ENCODE measurements at regions not wholly inside any gene's neighbourhood (a gene's known extent, or its start where the extent isn't known, plus 50 kb on each side); places are given as distances from the start of the nearest gene placed in this dataset.
"Not testable (repeated sequence)": the region's sequence is repeated elsewhere in the genome, so short reads cannot be mapped to it uniquely, and the experiment has no call there.

- CTCF ChIA-PET = no interaction called here
- DNase-seq (ENCODE audit: extremely low spot score) = no peak
- POLR2A ChIA-PET = no interaction called here
- no peak for TF ChIP-seq CTCF (IDR thresholded peaks at IDR 0.05; ENCODE audit: control extremely low read depth, extremely low read depth, low read depth, missing control alignments)
Measured at GRCh38 chr2:131754929-131755720, 227.4 kb downstream of the CCDC74A start.

- CTCF ChIA-PET = no interaction called here
- no peak for DNase-seq (ENCODE audit: extremely low spot score)
- no peak for TF ChIP-seq CTCF (IDR thresholded peaks at IDR 0.05; ENCODE audit: control extremely low read depth, extremely low read depth, low read depth, missing control alignments)
- POLR2A ChIA-PET = no interaction called here
Measured at GRCh38 chr2:131756141-131756907, 228.6 kb downstream of the CCDC74A start.

- POLR2A ChIA-PET; CTCF ChIA-PET; DNase-seq (ENCODE audit: extremely low spot score): not testable (repeated sequence)
Measured at GRCh38 chr2:131758941-131759340, 231.3 kb downstream of the CCDC74A start.

GRCh38 chr2:131774955-131775555 lies 247.4 kb downstream of the CCDC74A start:
- POLR2A ChIA-PET = interaction anchor here (0.8 kb wide), 1 partner anchor 93 kb away, joined by 3 read pairs; no protein-coding TSS in a partner anchor
- DNase-seq (ENCODE audit: extremely low spot score); CTCF ChIA-PET: not testable (repeated sequence)

GRCh38 chr2:131775903-131776506 lies 248.3 kb downstream of the CCDC74A start:
- CTCF ChIA-PET; DNase-seq (ENCODE audit: extremely low spot score): not testable (repeated sequence)
- POLR2A ChIA-PET = interaction anchor here (0.8 kb wide), 1 partner anchor 94 kb away, joined by 3 read pairs; no protein-coding TSS in a partner anchor

GRCh38 chr2:131780446-131780845 lies 252.8 kb downstream of the CCDC74A start:
- POLR2A ChIA-PET; DNase-seq (ENCODE audit: extremely low spot score); CTCF ChIA-PET: not testable (repeated sequence)

- DNase-seq (ENCODE audit: extremely low spot score) = no peak
- ChIA-PET POLR2A (no interaction called here), CTCF (interaction anchor here (1.0 to 2.3 kb wide), 12 partner anchors 10 to 648 kb away, joined by 3 to 30 read pairs (median 4); no protein-coding TSS in a partner anchor)
- no peak for TF ChIP-seq CTCF (IDR thresholded peaks at IDR 0.05; ENCODE audit: control extremely low read depth, extremely low read depth, low read depth, missing control alignments)
Measured at GRCh38 chr2:131801210-131801744, 273.6 kb downstream of the CCDC74A start.

- CTCF ChIA-PET = interaction anchor here (0.7 to 2.3 kb wide), 16 partner anchors 10 to 741 kb away, joined by 3 to 30 read pairs (median 4); no protein-coding TSS in a partner anchor
- DNase-seq (ENCODE audit: extremely low spot score) = peak; percentile 77
- POLR2A ChIA-PET = not testable (repeated sequence)
- peak; percentile 88 for TF ChIP-seq CTCF (IDR thresholded peaks at IDR 0.05; ENCODE audit: control extremely low read depth, extremely low read depth, low read depth, missing control alignments)
Measured at GRCh38 chr2:131801745-131802350, 274.2 kb downstream of the CCDC74A start.

- DNase-seq (ENCODE audit: extremely low spot score); POLR2A ChIA-PET: not testable (repeated sequence)
- CTCF ChIA-PET = interaction anchor here (0.7 to 2.3 kb wide), 17 partner anchors 9 to 741 kb away, joined by 3 to 30 read pairs (median 4); no protein-coding TSS in a partner anchor
Measured at GRCh38 chr2:131802351-131802836, 274.7 kb downstream of the CCDC74A start.

GRCh38 chr2:131803237-131803636 lies 275.5 kb downstream of the CCDC74A start:
- DNase-seq (ENCODE audit: extremely low spot score); POLR2A ChIA-PET: not testable (repeated sequence)
- CTCF ChIA-PET = interaction anchor here (0.7 to 2.3 kb wide), 3 partner anchors 15 to 650 kb away, joined by 3 to 13 read pairs (median 9); no protein-coding TSS in a partner anchor

GRCh38 chr2:131812605-131813004 lies 284.9 kb downstream of the CCDC74A start:
- CTCF ChIA-PET; DNase-seq (ENCODE audit: extremely low spot score); POLR2A ChIA-PET: not testable (repeated sequence)

Data from GM10248 (cell line).